ENCODE measurements at regions not wholly inside any gene's neighbourhood (a gene's known extent, or its start where the extent isn't known, plus 50 kb on each side); places are given as distances from the start of the nearest gene placed in this dataset.

- no peak for DNase-seq (ENCODE audit: extremely low read depth, insufficient read length)
- no peaks in the 10 kb centered on the region for H3K27me3 ChIP-seq (replicated peaks; ENCODE audit: control insufficient read depth, insufficient read depth, low read length)
- TF ChIP-seq CTCF (IDR thresholded peaks at IDR 0.05; ENCODE audit: insufficient read depth, low read length, poor library complexity, severe bottlenecking), result no peak
- no peaks in the 10 kb centered on the region for H3K36me3 ChIP-seq (ENCODE audit: control insufficient read depth, insufficient read depth, low read length)
- H3K4me3 ChIP-seq (replicated peaks; ENCODE audit: low read depth, low read length), result no peak overlapping the region
Measured at GRCh38 chr4:187227907-187228704, 504.4 kb upstream of the FAT1 start.

- no peaks in the 10 kb centered on the region for H3K27me3 ChIP-seq (replicated peaks; ENCODE audit: control insufficient read depth, insufficient read depth, low read length)
- H3K4me3 ChIP-seq (replicated peaks; ENCODE audit: low read depth, low read length), result no peak overlapping the region
- DNase-seq (ENCODE audit: extremely low read depth, insufficient read length), result no peak
- no peak for TF ChIP-seq CTCF (IDR thresholded peaks at IDR 0.05; ENCODE audit: insufficient read depth, low read length, poor library complexity, severe bottlenecking)
- H3K36me3 ChIP-seq (ENCODE audit: control insufficient read depth, insufficient read depth, low read length), result no peaks in the 10 kb centered on the region
Measured at GRCh38 chr4:187232196-187232595, 508.5 kb upstream of the FAT1 start.

GRCh38 chr4:187232796-187233195 is 509.1 kb upstream of the FAT1 start:
- TF ChIP-seq CTCF (IDR thresholded peaks at IDR 0.05; ENCODE audit: insufficient read depth, low read length, poor library complexity, severe bottlenecking), result no peak
- H3K4me3 ChIP-seq (replicated peaks; ENCODE audit: low read depth, low read length), result no peak overlapping the region
- H3K27me3 ChIP-seq (replicated peaks; ENCODE audit: control insufficient read depth, insufficient read depth, low read length), result no peaks in the 10 kb centered on the region
- H3K36me3 ChIP-seq (ENCODE audit: control insufficient read depth, insufficient read depth, low read length), result no peaks in the 10 kb centered on the region
- DNase-seq (ENCODE audit: extremely low read depth, insufficient read length), result no peak

- Histone ChIP-seq H3K36me3 (ENCODE audit: control insufficient read depth, insufficient read depth, low read length) (no peaks in the 10 kb centered on the region), H3K27me3 (replicated peaks; ENCODE audit: control insufficient read depth, insufficient read depth, low read length) (no peaks in the 10 kb centered on the region), H3K4me3 (replicated peaks; ENCODE audit: low read depth, low read length) (no peak overlapping the region)
- TF ChIP-seq CTCF (IDR thresholded peaks at IDR 0.05; ENCODE audit: insufficient read depth, low read length, poor library complexity, severe bottlenecking), result no peak
- no peak for DNase-seq (ENCODE audit: extremely low read depth, insufficient read length)
Measured at GRCh38 chr4:187235456-187236170, 512.0 kb upstream of the FAT1 start.

GRCh38 chr4:187236209-187236890 is 512.7 kb upstream of the FAT1 start:
- Histone ChIP-seq H3K4me3 (replicated peaks; ENCODE audit: low read depth, low read length) (no peak overlapping the region), H3K36me3 (ENCODE audit: control insufficient read depth, insufficient read depth, low read length) (no peaks in the 10 kb centered on the region), H3K27me3 (replicated peaks; ENCODE audit: control insufficient read depth, insufficient read depth, low read length) (no peaks in the 10 kb centered on the region)
- no peak for DNase-seq (ENCODE audit: extremely low read depth, insufficient read length)
- TF ChIP-seq CTCF (IDR thresholded peaks at IDR 0.05; ENCODE audit: insufficient read depth, low read length, poor library complexity, severe bottlenecking), result no peak

Data from GM06990 (cell line).